IPS-15b (cell line): ENCODE measurements at regions not wholly inside any gene's neighbourhood (a gene's known extent, or its start where the extent isn't known, plus 50 kb on each side); places are given as distances from the start of the nearest gene placed in this dataset.

Source experiments
- H3K27me3 ChIP-seq: one replicate; pipeline ENCODE4 v1.6.1; 2013; ENCODE audit warnings: low read length; ENCODE audit not compliant: control insufficient read depth, insufficient read depth
- H3K36me3 ChIP-seq: one replicate; pipeline ENCODE4 v1.6.1; 2013; ENCODE audit warnings: low read length; ENCODE audit not compliant: control insufficient read depth, insufficient read depth
- H3K4me1 ChIP-seq: one replicate; pipeline ENCODE4 v1.6.1; 2013; ENCODE audit warnings: mild to moderate bottlenecking, low read length; ENCODE audit not compliant: control insufficient read depth, insufficient read depth
- H3K4me3 ChIP-seq: one replicate; pipeline ENCODE4 v1.5.1; 2013; ENCODE audit warnings: low read depth, low read length
- H3K9ac ChIP-seq: one replicate; pipeline ENCODE4 v1.6.1; 2013; ENCODE audit warnings: low read depth, mild to moderate bottlenecking, low read length
- H3K9me3 ChIP-seq: one replicate; pipeline ENCODE4 v1.6.1; 2013; ENCODE audit warnings: mild to moderate bottlenecking, low read length; ENCODE audit not compliant: control insufficient read depth, insufficient read depth

DNA sequence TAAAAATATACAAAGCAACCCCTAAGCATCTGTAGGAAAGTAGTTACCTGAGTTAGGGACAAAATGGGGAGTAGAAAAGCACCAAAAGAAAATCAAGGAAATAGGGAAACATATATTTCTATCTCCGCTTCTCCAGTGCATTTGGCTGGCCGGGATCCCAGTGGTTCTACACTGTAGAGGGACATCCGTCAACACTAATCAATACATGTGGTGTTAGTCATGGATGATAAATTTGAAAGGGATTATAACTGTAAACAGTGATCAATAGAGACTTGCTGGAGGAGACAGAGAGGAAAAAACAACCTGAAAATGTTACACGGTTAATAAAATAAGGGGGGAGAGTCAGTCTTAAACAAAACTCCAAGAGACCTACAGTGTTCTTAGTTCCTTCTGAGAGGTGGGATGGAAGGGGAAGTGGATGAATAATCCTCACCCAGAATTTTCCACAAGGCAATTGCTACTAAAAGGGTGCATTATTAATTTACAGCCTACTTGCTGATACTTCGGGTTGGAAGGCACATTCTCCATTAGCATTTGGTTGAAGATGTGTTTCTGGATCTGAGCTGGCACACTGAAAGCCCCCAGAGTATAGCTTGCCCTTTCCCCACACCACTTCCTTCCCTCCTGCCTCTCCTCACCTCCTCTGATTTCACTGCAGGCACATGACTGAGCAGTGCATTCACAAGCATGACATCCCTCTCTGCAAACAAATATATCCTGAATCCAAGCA is 530.0 kb downstream of the BCL11A start:
- Histone ChIP-seq H3K9ac (no peak overlapping the region), H3K4me3 (no peak overlapping the region), H3K4me1 (no peaks in the 10 kb centered on the region), H3K27me3 (no peaks in the 10 kb centered on the region), H3K9me3 (no peaks in the 10 kb centered on the region), H3K36me3 (no peaks in the 10 kb centered on the region)

DNA sequence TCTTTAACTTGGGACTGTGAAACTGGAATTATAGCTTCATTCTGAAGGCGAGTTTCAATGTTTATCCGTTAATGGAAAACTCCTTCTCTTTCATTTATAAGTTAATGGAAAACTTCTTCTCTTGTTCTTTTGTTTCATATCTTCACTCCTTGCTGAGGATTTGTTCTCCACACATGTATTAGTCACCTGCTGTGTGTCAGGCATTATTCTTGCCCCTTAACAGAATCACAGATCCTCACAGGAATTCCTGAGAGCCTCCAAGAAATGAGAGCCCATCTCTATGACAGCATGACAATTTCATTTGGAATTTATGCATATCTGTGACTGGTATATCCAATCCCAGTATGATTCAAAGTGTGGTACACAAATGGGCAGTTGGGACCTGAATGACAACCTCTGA is 545.8 kb downstream of the BCL11A start:
- no peak overlapping the region for H3K4me3 ChIP-seq
- no peaks in the 10 kb centered on the region for H3K9me3 ChIP-seq
- no peak overlapping the region for H3K9ac ChIP-seq
- H3K27me3 ChIP-seq, result no peaks in the 10 kb centered on the region
- H3K36me3 ChIP-seq, result no peaks in the 10 kb centered on the region
- no peaks in the 10 kb centered on the region for H3K4me1 ChIP-seq

DNA sequence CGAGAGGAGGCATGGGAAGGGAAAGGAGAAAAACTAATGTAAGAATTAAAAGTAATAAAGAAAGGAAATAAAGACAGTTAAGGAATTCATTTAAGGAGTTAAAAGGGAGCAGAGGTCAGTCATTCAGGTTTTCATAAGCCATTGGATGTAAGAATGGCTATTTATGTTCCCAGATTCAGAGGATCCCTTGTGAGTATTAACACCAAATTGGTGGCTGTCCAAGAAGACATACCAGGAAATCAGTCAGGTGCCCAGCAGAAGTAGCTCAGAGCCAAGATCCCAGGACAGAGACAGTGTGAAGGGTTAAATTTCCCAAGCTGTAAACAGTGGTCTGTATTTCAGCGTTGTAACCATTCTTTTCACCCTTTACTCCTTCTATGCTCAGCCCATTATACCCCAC is 550.4 kb downstream of the BCL11A start:
- Histone ChIP-seq H3K4me1 (peaks cover 6% of the 10 kb centered on the region), H3K27me3 (no peaks in the 10 kb centered on the region), H3K4me3 (no peak overlapping the region), H3K9me3 (no peaks in the 10 kb centered on the region), H3K36me3 (no peaks in the 10 kb centered on the region), H3K9ac (no peak overlapping the region)

DNA sequence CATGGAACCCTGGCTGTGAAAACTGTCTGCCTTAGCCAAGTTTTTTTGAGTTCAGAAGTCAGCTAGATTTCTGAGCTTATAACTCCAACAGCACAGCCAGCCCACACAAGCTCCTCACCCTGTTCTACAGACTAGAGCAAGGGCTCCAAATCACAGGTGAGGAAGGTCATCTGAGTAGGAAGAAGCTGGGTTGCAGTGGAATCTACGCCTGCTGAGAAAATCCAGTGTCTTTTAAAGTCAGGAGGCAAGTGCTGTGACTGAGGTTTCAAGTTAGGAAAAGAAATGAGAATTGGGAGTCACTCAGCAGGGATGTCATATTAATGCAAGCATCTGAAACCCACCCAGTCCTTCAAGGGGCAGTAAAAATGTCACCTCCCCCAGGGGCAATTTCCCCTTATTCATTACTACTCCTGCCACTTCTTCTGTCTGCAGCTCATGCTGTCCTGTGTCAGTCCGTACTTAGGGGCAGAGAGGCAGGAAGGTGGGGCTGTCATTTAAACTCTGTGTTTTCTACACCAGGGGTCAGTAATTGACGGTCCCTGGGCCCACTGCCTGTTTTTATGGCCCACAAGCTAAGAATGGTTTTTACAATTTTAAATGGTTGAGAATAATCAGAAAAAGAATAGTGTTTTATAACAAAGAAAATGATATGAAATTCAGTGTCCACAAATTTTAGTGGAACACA is 551.1 kb downstream of the BCL11A start:
- peaks cover 6% of the 10 kb centered on the region for H3K4me1 ChIP-seq
- H3K9ac ChIP-seq, result no peak overlapping the region
- no peaks in the 10 kb centered on the region for H3K27me3 ChIP-seq

DNA sequence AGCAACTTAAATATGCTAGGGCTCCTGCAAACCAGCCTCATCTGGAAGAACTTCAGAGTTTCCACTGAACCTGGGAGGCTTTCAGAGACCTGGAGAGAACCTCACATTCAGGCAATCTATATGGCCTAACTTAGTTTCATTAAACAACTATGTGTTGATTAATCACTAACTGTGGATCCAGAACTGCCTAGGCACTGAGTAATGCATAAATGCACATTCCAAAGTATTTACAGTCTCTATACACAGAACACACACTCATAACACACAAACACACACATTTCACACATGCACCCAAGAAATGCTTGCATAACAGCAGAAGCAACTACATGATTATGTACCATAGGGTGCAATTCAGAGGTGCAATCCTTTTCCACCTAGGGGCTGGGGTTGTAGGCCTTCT is 552.8 kb downstream of the BCL11A start:
- H3K9ac ChIP-seq, result no peak overlapping the region
- no peak overlapping the region for H3K4me3 ChIP-seq
- no peaks in the 10 kb centered on the region for H3K27me3 ChIP-seq
- H3K4me1 ChIP-seq, result peaks cover 8% of the 10 kb centered on the region
- H3K9me3 ChIP-seq, result no peaks in the 10 kb centered on the region
- H3K36me3 ChIP-seq, result no peaks in the 10 kb centered on the region

More for the DNA sequence above, 551.1 kb downstream of the BCL11A start:
- Histone ChIP-seq H3K4me3 (no peak overlapping the region), H3K9me3 (no peaks in the 10 kb centered on the region), H3K36me3 (no peaks in the 10 kb centered on the region)

DNA sequence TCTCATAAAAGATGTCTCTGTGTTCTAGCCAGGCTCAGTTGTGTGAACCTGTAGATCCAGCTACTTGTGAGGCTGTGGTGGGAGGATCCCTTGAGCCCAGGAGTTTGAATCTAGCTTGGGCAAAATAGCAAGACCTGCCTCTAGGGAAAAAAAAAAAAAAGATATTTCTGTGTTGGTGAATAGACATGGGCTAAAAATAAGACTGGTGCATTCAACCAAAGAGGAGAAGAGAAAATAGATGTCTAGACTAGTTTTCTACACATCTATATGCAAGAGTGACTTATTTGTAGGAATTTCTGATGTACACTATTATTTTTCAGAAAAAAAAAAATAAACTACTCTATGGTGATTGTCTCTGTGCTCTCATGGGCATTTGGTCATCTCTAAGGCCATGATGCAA is 555.1 kb downstream of the BCL11A start:
- Histone ChIP-seq H3K36me3 (no peaks in the 10 kb centered on the region), H3K4me1 (peaks cover 8% of the 10 kb centered on the region), H3K9me3 (no peaks in the 10 kb centered on the region), H3K4me3 (no peak overlapping the region), H3K9ac (no peak overlapping the region), H3K27me3 (no peaks in the 10 kb centered on the region)

DNA sequence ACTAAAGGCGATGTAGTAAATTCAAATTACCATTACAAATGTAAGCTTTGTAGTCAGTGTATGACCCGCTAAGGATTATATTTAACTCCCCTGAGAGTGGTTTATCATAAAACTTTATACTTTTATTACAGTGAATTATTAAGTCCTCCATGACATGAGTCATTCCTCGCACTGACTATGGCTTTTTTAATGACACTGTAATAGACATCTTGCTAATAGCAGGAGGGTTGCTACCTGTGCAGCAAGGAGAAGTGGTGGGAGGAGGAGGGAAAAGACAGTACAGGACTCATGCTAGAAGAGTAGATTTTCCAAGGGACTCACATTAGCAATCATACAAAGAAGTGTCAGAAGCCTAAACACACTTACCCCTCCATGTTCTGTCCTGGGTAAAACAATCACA is 556.1 kb downstream of the BCL11A start:
- no peaks in the 10 kb centered on the region for H3K9me3 ChIP-seq
- H3K4me1 ChIP-seq, result peaks cover 8% of the 10 kb centered on the region
- H3K9ac ChIP-seq, result no peak overlapping the region
- no peak overlapping the region for H3K4me3 ChIP-seq
- no peaks in the 10 kb centered on the region for H3K36me3 ChIP-seq
- H3K27me3 ChIP-seq, result no peaks in the 10 kb centered on the region

DNA sequence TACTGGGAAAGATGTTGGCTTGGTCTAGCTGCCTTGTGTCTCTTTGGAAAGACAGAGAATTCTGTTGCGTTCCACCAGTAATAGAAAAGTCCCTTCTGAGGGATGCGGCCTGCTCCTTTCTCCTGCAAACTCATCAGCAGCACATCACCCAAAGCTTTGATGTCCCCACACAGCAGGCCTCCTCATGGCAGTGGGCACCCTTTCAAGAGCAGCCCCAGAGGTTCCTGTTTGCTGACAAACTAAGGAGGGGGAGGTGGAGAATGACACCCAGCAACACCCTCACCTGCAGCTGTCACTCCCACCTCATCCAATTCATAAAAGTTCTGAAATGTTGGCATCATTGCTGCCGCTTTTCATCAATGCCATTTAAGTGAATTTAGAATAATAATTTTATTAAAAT is 556.6 kb downstream of the BCL11A start:
- Histone ChIP-seq H3K36me3 (no peaks in the 10 kb centered on the region), H3K27me3 (no peaks in the 10 kb centered on the region), H3K9me3 (no peaks in the 10 kb centered on the region), H3K9ac (no peak overlapping the region), H3K4me3 (no peak overlapping the region), H3K4me1 (peaks cover 3% of the 10 kb centered on the region)

DNA sequence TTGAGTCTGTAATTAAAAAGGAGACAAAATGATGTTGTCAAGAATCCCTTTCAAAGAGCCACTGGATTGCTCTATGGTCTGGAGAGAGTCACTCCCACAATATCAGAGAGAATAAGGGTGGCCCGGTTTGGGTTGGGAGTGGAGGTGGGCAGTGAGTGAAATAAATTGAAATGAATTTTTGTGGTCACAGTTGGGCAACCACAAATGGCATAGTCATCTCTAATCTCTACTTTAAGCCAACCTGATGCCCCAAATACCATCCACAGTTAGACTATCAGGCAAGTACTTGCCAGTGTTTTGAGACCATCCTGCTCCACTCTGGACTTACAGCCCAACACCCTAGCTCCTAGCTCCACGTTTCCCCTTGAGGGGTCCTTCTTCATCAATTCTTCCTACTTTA is 559.7 kb downstream of the BCL11A start:
- Histone ChIP-seq H3K4me1 (peaks cover 2% of the 10 kb centered on the region), H3K36me3 (no peaks in the 10 kb centered on the region)

DNA sequence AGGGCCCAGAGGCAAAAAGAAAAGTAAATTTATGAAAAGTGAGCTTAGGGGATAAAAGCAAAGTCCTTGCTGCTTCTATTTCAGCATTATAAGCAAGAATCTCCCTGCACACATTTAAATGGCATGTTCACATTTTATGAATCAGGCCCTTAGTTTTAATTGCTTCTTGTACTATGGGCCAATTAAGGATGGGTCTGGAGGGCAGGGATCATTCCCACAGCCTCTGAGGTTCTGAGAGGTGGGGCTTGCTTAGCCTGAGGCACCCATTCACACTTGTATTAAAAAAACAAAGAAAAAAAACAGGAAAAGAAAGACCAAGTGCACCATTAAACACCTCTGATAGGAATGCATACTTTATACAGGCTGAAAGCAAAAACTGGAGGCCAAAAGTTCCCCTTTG is 565.1 kb downstream of the BCL11A start:
- no peaks in the 10 kb centered on the region for H3K27me3 ChIP-seq
- H3K4me3 ChIP-seq, result no peak overlapping the region
- H3K9me3 ChIP-seq, result no peaks in the 10 kb centered on the region
- H3K9ac ChIP-seq, result no peak overlapping the region
- H3K4me1 ChIP-seq, result no peaks in the 10 kb centered on the region
- H3K36me3 ChIP-seq, result no peaks in the 10 kb centered on the region

More for the DNA sequence above, 559.7 kb downstream of the BCL11A start:
- Histone ChIP-seq H3K27me3 (no peaks in the 10 kb centered on the region), H3K9me3 (no peaks in the 10 kb centered on the region), H3K9ac (no peak overlapping the region), H3K4me3 (no peak overlapping the region)

DNA sequence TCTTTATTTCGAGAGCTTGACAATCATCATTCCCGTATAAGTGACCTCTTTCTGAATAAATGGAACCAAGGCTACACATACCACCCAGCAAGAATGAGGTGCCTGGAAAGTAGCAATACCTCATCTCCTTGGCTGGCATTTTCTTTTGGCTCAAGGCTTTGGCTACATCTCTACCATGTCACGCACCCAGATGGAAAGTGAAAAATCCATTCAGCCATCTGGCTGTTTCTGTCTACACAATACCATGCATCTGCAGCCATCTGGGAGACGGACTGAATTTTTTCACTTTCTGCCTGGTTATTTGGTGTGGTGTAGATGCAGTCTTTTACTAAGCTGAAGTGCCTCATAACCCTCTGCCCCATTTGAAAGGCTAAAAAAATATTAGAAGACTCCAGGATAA is 566.9 kb downstream of the BCL11A start:
- no peak overlapping the region for H3K4me3 ChIP-seq
- no peaks in the 10 kb centered on the region for H3K27me3 ChIP-seq
- H3K9me3 ChIP-seq, result no peaks in the 10 kb centered on the region
- H3K36me3 ChIP-seq, result no peaks in the 10 kb centered on the region
- no peaks in the 10 kb centered on the region for H3K4me1 ChIP-seq
- no peak overlapping the region for H3K9ac ChIP-seq

DNA sequence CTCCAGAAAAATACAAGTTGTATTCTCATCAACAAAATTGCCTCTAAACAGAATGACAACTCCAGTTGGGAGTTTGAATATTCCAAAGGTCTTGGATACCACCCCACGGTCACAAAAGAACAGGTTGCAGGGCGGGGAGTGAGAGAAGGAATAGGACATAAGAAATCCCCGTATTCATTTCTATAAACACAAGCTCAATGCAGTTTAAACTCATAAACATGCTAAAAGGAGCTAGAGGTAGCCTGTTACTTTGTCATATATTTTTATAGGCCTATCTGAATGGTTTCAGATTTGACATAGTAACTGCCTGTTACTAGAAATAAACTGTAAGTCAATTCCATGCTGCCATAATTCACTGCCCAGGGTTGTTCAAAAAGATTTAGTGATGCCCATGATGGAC is 567.5 kb downstream of the BCL11A start:
- Histone ChIP-seq H3K36me3 (no peaks in the 10 kb centered on the region), H3K4me3 (no peak overlapping the region), H3K4me1 (no peaks in the 10 kb centered on the region), H3K9me3 (no peaks in the 10 kb centered on the region), H3K9ac (no peak overlapping the region), H3K27me3 (no peaks in the 10 kb centered on the region)
